HG02678 (cell line): ENCODE measurements at regions not wholly inside any gene's neighbourhood (a gene's known extent, or its start where the extent isn't known, plus 50 kb on each side); places are given as distances from the start of the nearest gene placed in this dataset.

ENCODE experiments used
- ATAC-seq: cut with Tn5 transposase; IDR thresholded peaks from one replicate; pipeline ENCODE4 v1.9.1; 2021; ENCODE audit warnings: mild to moderate bottlenecking, moderate library complexity; ENCODE audit not compliant: unreplicated experiment

- ATAC-seq, result no peak
Measured at GRCh38 chr6:156461647-156462046, 315.5 kb upstream of the ARID1B start.

GRCh38 chr6:156457601-156458000, 319.6 kb upstream of the ARID1B start:
- ATAC-seq, result no peak

- ATAC-seq, result no peak
Measured at GRCh38 chr6:156455847-156456246, 321.3 kb upstream of the ARID1B start.

- no peak for ATAC-seq
Measured at GRCh38 chr6:156454867-156455266, 322.3 kb upstream of the ARID1B start.

- no peak for ATAC-seq
Measured at GRCh38 chr6:156451726-156452125, 325.5 kb upstream of the ARID1B start.

GRCh38 chr6:156451088-156451487, 326.1 kb upstream of the ARID1B start:
- no peak for ATAC-seq

GRCh38 chr6:156450421-156450820, 326.8 kb upstream of the ARID1B start:
- no peak for ATAC-seq

- no peak for ATAC-seq
Measured at GRCh38 chr6:156449569-156449968, 327.6 kb upstream of the ARID1B start.

- no peak for ATAC-seq
Measured at GRCh38 chr6:156449128-156449527, 328.1 kb upstream of the ARID1B start.

- ATAC-seq, result no peak
Measured at GRCh38 chr6:156448579-156448978, 328.6 kb upstream of the ARID1B start.

GRCh38 chr6:156440688-156441087, 336.5 kb upstream of the ARID1B start:
- ATAC-seq, result no peak

GRCh38 chr6:156438350-156438923, 338.7 kb upstream of the ARID1B start:
- no peak for ATAC-seq

GRCh38 chr6:156437121-156437879, 339.9 kb upstream of the ARID1B start:
- no peak for ATAC-seq

- ATAC-seq, result no peak
Measured at GRCh38 chr6:156434795-156435190, 342.4 kb upstream of the ARID1B start.

GRCh38 chr6:156434049-156434794, 343.0 kb upstream of the ARID1B start:
- no peak for ATAC-seq

- no peak for ATAC-seq
Measured at GRCh38 chr6:156432543-156432942, 344.6 kb upstream of the ARID1B start.

GRCh38 chr6:156430386-156430785, 346.8 kb upstream of the ARID1B start:
- no peak for ATAC-seq

- ATAC-seq, result no peak
Measured at GRCh38 chr6:156427345-156427744, 349.8 kb upstream of the ARID1B start.

- ATAC-seq, result no peak
Measured at GRCh38 chr6:156425359-156426020, 351.7 kb upstream of the ARID1B start.

- no peak for ATAC-seq
Measured at GRCh38 chr6:156423829-156424228, 353.3 kb upstream of the ARID1B start.

GRCh38 chr6:156423075-156423474, 354.1 kb upstream of the ARID1B start:
- no peak for ATAC-seq
